Endothelial cell of umbilical vein (primary cell): ENCODE measurements at regions not wholly inside any gene's neighbourhood (a gene's known extent, or its start where the extent isn't known, plus 50 kb on each side); places are given as distances from the start of the nearest gene placed in this dataset.

Source experiments
- CTCF ChIP-seq, 2 donors: IDR thresholded peaks; 1 replicate in 1 of 2; 2 replicates in 1 of 2; pipeline ENCODE4 v1.5.1; 2011; ENCODE audit warnings: low read length in 2 of 2, mild to moderate bottlenecking in 2 of 2, moderate library complexity in 2 of 2, control low read depth in 1 of 2, inconsistent platforms in 1 of 2, low read depth in 1 of 2; ENCODE audit not compliant: insufficient read depth in 1 of 2; ENCODE audit errors: extremely low read depth in 1 of 2
- GATA2 ChIP-seq: IDR thresholded peaks from 2 replicates; pipeline ENCODE4 v1.7.0; 2011; ENCODE audit warnings: low read depth, mild to moderate bottlenecking, moderate library complexity, mixed read lengths, low read length; ENCODE audit not compliant: insufficient read length, insufficient read depth
- JUN ChIP-seq: IDR thresholded peaks from 2 replicates; pipeline ENCODE4 v1.6.1; 2011; ENCODE audit warnings: borderline replicate concordance, low read depth; ENCODE audit not compliant: insufficient read length, insufficient read depth
- MYC ChIP-seq: IDR thresholded peaks from one replicate; pipeline ENCODE4 v1.6.1; 2011; ENCODE audit warnings: mild to moderate bottlenecking, low read depth, low read length
- POLR2A ChIP-seq: IDR thresholded peaks from 2 replicates; pipeline ENCODE4 v1.6.1; 2012; ENCODE audit warnings: low read depth, mild to moderate bottlenecking, control low read depth, low read length
- POLR2AphosphoS5 ChIP-seq: IDR thresholded peaks from 2 replicates; pipeline ENCODE4 v1.6.1; 2012; ENCODE audit warnings: low read depth, mild to moderate bottlenecking, control low read depth, low read length, moderate library complexity; ENCODE audit not compliant: insufficient read depth

GRCh38 chr20:46798430-46798829, 89.0 kb downstream of the SLC2A10 start:
- TF ChIP-seq POLR2A (no peak), MYC (no peak), POLR2AphosphoS5 (no peak), CTCF (IDR thresholded peaks at IDR 0.05; ENCODE audit: extremely low read depth in 1 of 2, insufficient read depth in 1 of 2, low read depth in 1 of 2, low read length in 2 of 2) (no peak), GATA2 (no peak), JUN (no peak)
